Heart left ventricle (tissue), 16 donors: ENCODE measurements at regions not wholly inside any gene's neighbourhood (a gene's known extent, or its start where the extent isn't known, plus 50 kb on each side); places are given as distances from the start of the nearest gene placed in this dataset.

Experiments
- ATAC-seq, 4 donors: fragments of 200-7000 bp; cut with Tn5 transposase; one replicate each; pipeline ENCODE4 v1.9.1; 2020 to 2022; ENCODE audit warnings: moderate library complexity in 4 of 4, mild to moderate bottlenecking in 3 of 4, moderate number of reproducible peaks in 1 of 4
- DNase-seq, 5 donors: peaks; one replicate each; pipeline ENCODE4 v3.0.0-alpha.2; 2020
- H3K27ac ChIP-seq, 12 donors: fragments of 200-600 bp; sonication (generic) in 4 of 12; one replicate each; pipeline versions ENCODE4 v1.5.0 to v1.8.0; 2016 to 2022; ENCODE audit warnings: mild to moderate bottlenecking in 2 of 12
- H3K27me3 ChIP-seq, 9 donors: fragments of 200-600 bp; sonication (generic) in 2 of 9; one replicate each; pipeline versions ENCODE4 v1.5.1 to v1.8.0; 2016 to 2022; ENCODE audit warnings: mild to moderate bottlenecking in 3 of 9
- H3K36me3 ChIP-seq, 9 donors: fragments of 200-600 bp; sonication (generic) in 2 of 9; one replicate each; pipeline versions ENCODE4 v1.5.0 to v1.8.0; 2018 to 2022; ENCODE audit warnings: mild to moderate bottlenecking in 2 of 9
- H3K4me1 ChIP-seq, 12 donors: fragments of 200-600 bp; sonication (generic) in 4 of 12; one replicate each; pipeline versions ENCODE4 v1.5.0 to v1.8.0; 2016 to 2022; ENCODE audit warnings: mild to moderate bottlenecking in 3 of 12
- H3K4me3 ChIP-seq, 12 donors: fragments of 200-600 bp; sonication (generic) in 4 of 12; one replicate each; pipeline versions ENCODE4 v1.5.0 to v1.8.0; 2017 to 2022; ENCODE audit warnings: mild to moderate bottlenecking in 9 of 12, moderate library complexity in 4 of 12
- H3K9me3 ChIP-seq, 12 donors: fragments of 200-600 bp; sonication (generic) in 4 of 12; one replicate each; pipeline versions ENCODE4 v1.5.0 to v1.8.0; 2016 to 2022; ENCODE audit warnings: mild to moderate bottlenecking in 1 of 12
- CTCF ChIP-seq, 12 donors: fragments of 200-600 bp; sonication (generic) in 4 of 12; IDR thresholded peaks; one replicate each; pipeline versions ENCODE4 v1.5.0 to v1.8.0; 2018 to 2022; ENCODE audit warnings: antibody characterized with exemption in 12 of 12, mild to moderate bottlenecking in 5 of 12
- POLR2A ChIP-seq, 2 donors: fragments of 450-650 bp; IDR thresholded peaks; one replicate each; pipeline ENCODE4 v1.6.1; 2017; ENCODE audit warnings: antibody characterized with exemption in 2 of 2, mild to moderate bottlenecking in 2 of 2, moderate library complexity in 2 of 2
- WGBS, 4 donors: extraction: QIAGEN DNeasy Blood & Tissue Kit in 2 of 4; methylation state at CpG; one replicate each; pipeline versions ENCODE4 v1.1.5 to v1.1.7; 2013 to 2018; 5-methylcytosine and 5-hydroxymethylcytosine counted together
- intact Hi-C, 10 donors: fragments of 100-400 bp; cut with DNase I; formaldehyde crosslinking; loops; one replicate each; pipeline versions ENCODE4 v1.11.1 to v1.14.2; 2022
- donor health status: ischemic (EF 13 %, LVEDD 7.1; RV severe dilation, severe dysfunction).
- donor health status: healthy with polysubstance abuse.
- donor health status: DM: no; HTN: yes; CAD: no.
- donor health status: DM: no; HTN: no; CAD: no.
- donor health status: ischemic (EF 25% LVEDD 6.9; RV normal size, moderate dysfunction).
- donor health status: ischemic (EF 25% LVEDD 5.7; RV mildly dilated, moderate dysfunction).
- donor health status: healthy.
- donor health status: DM: yes; HTN: yes; CAD: no.
- donor health status: ischemic (EF 35%, LVEDD 5.7; RV mildly dilated, moderate dysfunction).
- donor health status: nonischemic (EF 11% LVEDD 7.7; RV severe dilation, severe dysfunction).
- donor health status: DM: yes; HTN: yes; CAD: no.
- donor health status: PGD.
- donor health status: ischemic (EF 29% LVEDD 5.4; RV normal size, mild dysfunction).
- donor health status: nonischemic (EF 23%, LVEDD 6.1; RV moderate dilation, normal function).

- intact Hi-C loops, result no loop called here
- DNase-seq (no peak), ATAC-seq (no peak)
- no peak overlapping the region for H3K27ac ChIP-seq
- H3K27me3 ChIP-seq, result no peaks in the 10 kb centered on the region
- no peaks in the 10 kb centered on the region for H3K36me3 ChIP-seq
- H3K4me1 ChIP-seq, result no peaks in the 10 kb centered on the region
- 71 to 75% (median 71%) methylated on average over 2 of the region's 2 CpGs for WGBS, 4 donors
- H3K9me3 ChIP-seq, result peaks cover 0 to 11% (median 0%) of the 10 kb centered on the region in 12 donors
- TF ChIP-seq POLR2A (IDR thresholded peaks at IDR 0.05), result no peak
- no peak for TF ChIP-seq CTCF (IDR thresholded peaks at IDR 0.05)
- no peak overlapping the region for H3K4me3 ChIP-seq
Observed at GRCh38 chr1:187076922-187077321, 248.2 kb downstream of the PLA2G4A start.

- TF ChIP-seq POLR2A (IDR thresholded peaks at IDR 0.05), result no peak
- TF ChIP-seq CTCF (IDR thresholded peaks at IDR 0.05), result no peak
- 81 to 92% (median 87%) methylated on average over 3 of the region's 3 CpGs for whole genome bisulfite sequencing, 4 donors
- no peak for ATAC-seq
Observed at GRCh38 chr1:187078321-187078720, 249.6 kb downstream of the PLA2G4A start.

GRCh38 chr1:187078916-187079315 is 250.2 kb downstream of the PLA2G4A start:
- WGBS, 4 donors, result 60 to 75% (median 68%) methylated on average over 2 of the region's 2 CpGs
- DNase-seq (no peak), ATAC-seq (no peak)
- Histone ChIP-seq H3K9me3 (peaks cover 0 to 11% (median 0%) of the 10 kb centered on the region in 12 donors), H3K4me1 (no peaks in the 10 kb centered on the region), H3K27me3 (no peaks in the 10 kb centered on the region), H3K27ac (no peak overlapping the region), H3K4me3 (no peak overlapping the region), H3K36me3 (no peaks in the 10 kb centered on the region)
- intact Hi-C loops, result no loop called here
- no peak for TF ChIP-seq POLR2A (IDR thresholded peaks at IDR 0.05)
- TF ChIP-seq CTCF (IDR thresholded peaks at IDR 0.05), result no peak

More at GRCh38 chr1:187078321-187078720, 249.6 kb downstream of the PLA2G4A start:
- H3K36me3 ChIP-seq, result no peaks in the 10 kb centered on the region
- no peak overlapping the region for H3K27ac ChIP-seq
- H3K4me3 ChIP-seq, result no peak overlapping the region
- peaks cover 0 to 11% (median 0%) of the 10 kb centered on the region in 12 donors for H3K9me3 ChIP-seq
- intact Hi-C loops, result no loop called here
- H3K4me1 ChIP-seq, result no peaks in the 10 kb centered on the region
- no peaks in the 10 kb centered on the region for H3K27me3 ChIP-seq
- no peak for DNase-seq

- DNase-seq, result no peak
- no peak for ATAC-seq
- no peak overlapping the region for H3K4me3 ChIP-seq
- no peaks in the 10 kb centered on the region for H3K4me1 ChIP-seq
- H3K27ac ChIP-seq, result no peak overlapping the region
- WGBS, 4 donors, result 60 to 73% (median 69%) methylated on average over 6 of the region's 6 CpGs
- intact Hi-C loops, result no loop called here
- no peaks in the 10 kb centered on the region for H3K36me3 ChIP-seq
- no peaks in the 10 kb centered on the region for H3K27me3 ChIP-seq
- TF ChIP-seq POLR2A (IDR thresholded peaks at IDR 0.05), result no peak
- TF ChIP-seq CTCF (IDR thresholded peaks at IDR 0.05), result no peak
- H3K9me3 ChIP-seq, result peaks cover 0 to 9% (median 0%) of the 10 kb centered on the region in 12 donors
Observed at GRCh38 chr1:187079330-187079729, 250.6 kb downstream of the PLA2G4A start.
